ENCODE measurements at regions not wholly inside any gene's neighbourhood (a gene's known extent, or its start where the extent isn't known, plus 50 kb on each side); places are given as distances from the start of the nearest gene placed in this dataset.

GRCh38 chr1:201630582-201630981 is 91.7 kb downstream of the NAV1 start:
- TF ChIP-seq CTCF (IDR thresholded peaks at IDR 0.05) (no peak), POLR2A (IDR thresholded peaks at IDR 0.05) (no peak)
